WTC11 (cell line): ENCODE measurements at regions not wholly inside any gene's neighbourhood (a gene's known extent, or its start where the extent isn't known, plus 50 kb on each side); places are given as distances from the start of the nearest gene placed in this dataset.

Experiments
- ATAC-seq: fragments of 200-7000 bp; cut with Tn5 transposase; 2 replicates; pipeline ENCODE4 v1.10.0; 2021; ENCODE audit warnings: mild to moderate bottlenecking, moderate library complexity
- CTCF ChIA-PET: fragments of 300-600 bp; sonication (Branson Sonifier 250); formaldehyde crosslinking; loops from one replicate; lab custom pipeline; 2021; ENCODE audit warnings: antibody characterized with exemption; lab: Charles Lee
- POLR2A ChIA-PET: fragments of 350-600 bp; sonication (Branson Sonifier 250); formaldehyde crosslinking; loops from one replicate; lab custom pipeline; 2021; ENCODE audit warnings: antibody characterized with exemption; lab: Charles Lee
- DNase-seq: peaks from one replicate; pipeline ENCODE4 v3.0.0; 2021; ENCODE audit warnings: low spot score
- H3K27ac Mint-ChIP-seq: 2 replicates; pipeline ENCODE4 v1.8.0; 2021; ENCODE audit warnings: mixed read lengths
- H3K27me3 Mint-ChIP-seq: 2 replicates; pipeline ENCODE4 v1.8.0; 2021; ENCODE audit warnings: low read depth, mild to moderate bottlenecking, moderate library complexity, mixed read lengths
- H3K36me3 Mint-ChIP-seq: 2 replicates; pipeline ENCODE4 v1.8.0; 2021; ENCODE audit warnings: mixed read lengths
- H3K4me1 Mint-ChIP-seq: 2 replicates; pipeline ENCODE4 v1.8.0; 2022; ENCODE audit warnings: mixed read lengths
- H3K4me3 Mint-ChIP-seq: 2 replicates; pipeline ENCODE4 v1.8.0; 2021; ENCODE audit warnings: mild to moderate bottlenecking, moderate library complexity, mixed read lengths
- H3K9me3 Mint-ChIP-seq: 2 replicates; pipeline ENCODE4 v1.8.0; 2021; ENCODE audit warnings: mixed read lengths
- AR ChIP-seq: fragments of 250-450 bp; sonication (Bioruptor Pico); IDR thresholded peaks from 2 replicates; pipeline ENCODE4 v1.9.0; 2021; ENCODE audit warnings: mild to moderate bottlenecking
- E2F1 ChIP-seq: sonication (generic); formaldehyde crosslinking; IDR thresholded peaks from 2 replicates; pipeline ENCODE4 v1.8.0; 2022; ENCODE audit warnings: mild to moderate bottlenecking, missing genetic modification reagents
- IRF1 ChIP-seq: sonication (generic); formaldehyde crosslinking; IDR thresholded peaks from 2 replicates; pipeline ENCODE4 v1.8.0; 2023; ENCODE audit warnings: missing genetic modification reagents
- SMAD3 ChIP-seq: sonication (generic); formaldehyde crosslinking; IDR thresholded peaks from 2 replicates; pipeline ENCODE4 v1.8.0; 2022; ENCODE audit warnings: missing genetic modification reagents, mild to moderate bottlenecking, borderline replicate concordance
- TP53 ChIP-seq: sonication (generic); formaldehyde crosslinking; IDR thresholded peaks from 2 replicates; pipeline ENCODE4 v1.8.1; 2023; ENCODE audit warnings: mild to moderate bottlenecking, missing genetic modification reagents
- ZBTB21 ChIP-seq: sonication (generic); formaldehyde crosslinking; IDR thresholded peaks from 2 replicates; pipeline ENCODE4 v1.8.1; 2023; ENCODE audit warnings: mild to moderate bottlenecking, missing genetic modification reagents, borderline replicate concordance
- ZNF138 ChIP-seq: sonication (generic); formaldehyde crosslinking; conservative IDR thresholded peaks from 2 replicates; pipeline ENCODE4 v1.8.1; 2022; ENCODE audit warnings: mild to moderate bottlenecking, moderate library complexity, missing genetic modification reagents
- ZNF219 ChIP-seq: sonication (generic); formaldehyde crosslinking; IDR thresholded peaks from 2 replicates; pipeline ENCODE4 v1.8.0; 2023; ENCODE audit warnings: missing genetic modification reagents, mild to moderate bottlenecking, borderline replicate concordance
- ZNF425 ChIP-seq: fragments of 250-450 bp; sonication (Bioruptor Pico); conservative IDR thresholded peaks from 2 replicates; pipeline ENCODE4 v1.9.0; 2021; ENCODE audit warnings: mild to moderate bottlenecking
- ZNF512 ChIP-seq: sonication (generic); formaldehyde crosslinking; IDR thresholded peaks from 2 replicates; pipeline ENCODE4 v1.8.1; 2022; ENCODE audit warnings: missing genetic modification reagents, borderline replicate concordance

- no peak overlapping the region for H3K4me3 Mint-ChIP-seq
- CTCF ChIA-PET = interaction anchor here (1.6 kb wide), 1 partner anchor 138 kb away, joined by 3 read pairs; no protein-coding TSS in a partner anchor
- ATAC-seq (no peak), DNase-seq (no peak)
- H3K9me3 Mint-ChIP-seq = no peaks in the 10 kb centered on the region
- H3K27ac Mint-ChIP-seq = no peak overlapping the region
- H3K4me1 Mint-ChIP-seq = peaks cover 11% of the 10 kb centered on the region
- H3K27me3 Mint-ChIP-seq = no peaks in the 10 kb centered on the region; the same call in 1 of the 2 replicates
- POLR2A ChIA-PET = no interaction called here
- H3K36me3 Mint-ChIP-seq = no peaks in the 10 kb centered on the region
- TF ChIP-seq SMAD3 (CRISPR knock-in tag) = no peak
- no peak for TF ChIP-seq ZNF425 (CRISPR knock-in tag)
- no peak for TF ChIP-seq E2F1 (CRISPR knock-in tag)
- TF ChIP-seq AR (CRISPR knock-in tag) = no peak
- TF ChIP-seq TP53 (CRISPR knock-in tag) = no peak
- TF ChIP-seq ZNF219 = no peak
Measured at GRCh38 chr10:61612450-61612849, 50.3 kb upstream of the CABCOCO1 start.

GRCh38 chr10:61612009-61612408, 50.7 kb upstream of the CABCOCO1 start:
- Mint-ChIP-seq H3K27me3 (no peaks in the 10 kb centered on the region; the same call in 1 of the 2 replicates), H3K4me1 (peaks cover 11% of the 10 kb centered on the region), H3K9me3 (no peaks in the 10 kb centered on the region), H3K36me3 (no peaks in the 10 kb centered on the region), H3K27ac (no peak overlapping the region), H3K4me3 (no peak overlapping the region)
- ATAC-seq (no peak), DNase-seq (no peak)
- ChIA-PET POLR2A (no interaction called here), CTCF (interaction anchor here (1.6 kb wide), 1 partner anchor 139 kb away, joined by 3 read pairs; no protein-coding TSS in a partner anchor)
- TF ChIP-seq ZBTB21 (CRISPR knock-in tag) = no peak
- no peak for TF ChIP-seq IRF1 (CRISPR knock-in tag)

GRCh38 chr10:61609701-61610100, 53.0 kb upstream of the CABCOCO1 start:
- DNase-seq = no peak
- Mint-ChIP-seq H3K27me3 (no peaks in the 10 kb centered on the region; the same call in 1 of the 2 replicates), H3K4me1 (peaks cover 18% of the 10 kb centered on the region), H3K9me3 (no peaks in the 10 kb centered on the region), H3K36me3 (no peaks in the 10 kb centered on the region), H3K27ac (no peak overlapping the region), H3K4me3 (no peak overlapping the region)
- TF ChIP-seq ZNF138 (CRISPR knock-in tag) = no peak
- TF ChIP-seq ZNF512 = no peak
- no peak for TF ChIP-seq AR (CRISPR knock-in tag)
- POLR2A ChIA-PET = no interaction called here
- CTCF ChIA-PET = no interaction called here
- no peak for ATAC-seq
